Epithelial cell of proximal tubule (primary cell): ENCODE measurements at regions not wholly inside any gene's neighbourhood (a gene's known extent, or its start where the extent isn't known, plus 50 kb on each side); places are given as distances from the start of the nearest gene placed in this dataset.

ENCODE experiments used
- DNase-seq: peaks from one replicate; pipeline ENCODE4 v3.0.0-alpha.2; 2011; ENCODE audit warnings: low read depth
- H3K4me3 ChIP-seq: 2 replicates; pipeline ENCODE4 v1.5.1; 2011; ENCODE audit warnings: low read depth, mild to moderate bottlenecking, low read length
- CTCF ChIP-seq: conservative IDR thresholded peaks from 2 replicates; pipeline ENCODE4 v1.5.1; 2012; ENCODE audit warnings: low read depth, mild to moderate bottlenecking, low read length

DNA sequence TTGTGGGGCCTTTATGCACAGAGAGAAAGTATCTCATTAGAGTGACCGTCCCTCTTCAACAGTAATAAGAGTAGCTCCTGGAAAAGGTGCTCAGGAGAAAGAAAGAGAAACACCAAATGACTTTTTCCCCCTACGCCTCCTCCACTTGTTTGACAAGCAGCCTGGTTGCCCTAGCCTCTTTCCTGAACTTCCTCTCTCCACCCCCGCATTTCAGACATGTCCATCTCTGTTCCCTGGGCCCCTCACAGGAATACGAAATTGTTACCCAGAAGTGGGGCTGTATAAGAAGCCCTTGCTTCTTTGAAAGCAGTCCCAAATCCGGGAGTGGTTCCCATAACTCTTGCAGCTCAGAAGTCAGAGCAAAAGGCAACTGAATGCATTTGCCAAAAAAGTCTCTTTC, 119.6 kb upstream of the ADO start:
- no peak for TF ChIP-seq CTCF
- no peak overlapping the region for H3K4me3 ChIP-seq
- no peak for DNase-seq

DNA sequence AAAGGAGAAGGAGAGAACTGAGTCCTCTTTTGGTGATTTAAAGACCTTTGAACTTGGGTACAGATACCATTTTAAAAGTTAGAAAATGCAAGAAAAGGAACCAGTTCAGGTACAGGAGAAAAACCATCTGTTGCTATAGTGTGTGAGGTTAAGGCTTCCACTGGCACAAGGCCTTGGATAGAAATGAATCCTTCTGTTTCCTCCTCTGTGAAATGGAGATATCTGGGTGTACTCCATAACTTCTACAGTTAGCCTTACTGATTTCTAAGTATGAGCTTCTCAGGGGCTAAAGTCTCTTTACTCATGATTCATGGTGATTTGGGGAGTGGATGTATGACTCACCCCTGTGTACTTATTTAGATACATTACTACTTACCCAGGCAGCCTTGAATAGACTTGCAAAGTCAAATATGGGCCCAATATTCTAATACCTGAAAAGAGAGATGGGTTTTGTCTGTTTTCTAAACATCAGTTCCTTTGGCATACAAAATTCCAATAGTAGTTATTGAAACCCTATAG, 117.2 kb upstream of the ADO start:
- DNase-seq: no peak
- H3K4me3 ChIP-seq: no peak overlapping the region
- TF ChIP-seq CTCF: no peak

DNA sequence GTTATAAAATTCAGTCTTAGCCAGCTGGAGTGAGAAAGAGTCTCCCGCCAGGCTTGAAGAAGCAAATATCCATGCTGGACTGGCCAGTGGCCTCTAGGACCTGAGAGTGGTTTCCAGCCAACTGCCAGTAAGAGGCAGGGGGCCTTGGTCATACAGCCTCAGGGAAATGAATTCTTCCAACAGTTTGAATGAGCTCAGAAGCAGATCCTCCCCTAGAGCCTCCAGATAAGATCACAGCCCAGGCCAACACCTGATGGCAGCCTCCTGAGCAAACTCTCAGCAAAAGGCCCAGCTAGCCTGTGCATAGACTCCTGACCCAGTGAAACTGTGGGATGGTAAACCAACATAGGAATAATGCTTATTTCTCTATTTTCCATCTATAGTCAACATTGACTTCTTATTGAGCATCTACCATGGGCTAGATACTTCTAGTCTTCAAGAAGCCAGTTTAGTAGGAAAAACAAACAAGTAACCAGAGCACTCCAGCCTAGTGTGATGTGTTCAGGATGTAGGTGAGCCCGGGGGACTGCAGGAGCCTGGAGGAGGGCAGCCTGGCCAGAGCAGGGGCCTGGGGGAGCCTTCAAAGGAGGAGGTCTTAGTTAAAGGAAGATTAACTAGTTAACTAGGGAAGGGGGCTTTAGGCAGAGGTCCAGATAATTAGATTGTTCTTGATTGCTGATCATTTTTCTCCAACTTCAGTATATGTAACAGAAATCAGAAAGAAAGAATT, 115.4 kb upstream of the ADO start:
- TF ChIP-seq CTCF: no peak
- no peak for DNase-seq
- H3K4me3 ChIP-seq: no peak overlapping the region

DNA sequence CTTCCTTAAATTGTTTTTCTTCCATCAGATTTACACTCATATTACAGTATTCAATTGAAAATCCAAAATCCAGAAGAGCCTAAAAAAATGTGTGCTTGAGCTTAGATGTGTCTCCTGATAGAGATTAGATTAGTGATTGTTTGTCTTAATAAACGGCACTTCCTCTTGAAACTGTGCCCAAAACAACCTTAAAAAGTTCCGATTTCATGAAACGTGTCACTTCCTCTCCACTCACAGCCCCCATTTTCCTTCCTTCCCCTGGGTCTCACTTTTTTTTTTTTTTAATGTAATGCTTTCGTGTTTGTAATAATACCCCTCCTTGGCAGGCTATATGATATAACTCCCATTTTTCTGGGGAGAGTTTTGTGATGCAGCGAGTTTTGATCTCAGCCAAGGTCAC, 114.8 kb upstream of the ADO start:
- no peak for TF ChIP-seq CTCF
- no peak for DNase-seq
- H3K4me3 ChIP-seq: no peak overlapping the region

DNA sequence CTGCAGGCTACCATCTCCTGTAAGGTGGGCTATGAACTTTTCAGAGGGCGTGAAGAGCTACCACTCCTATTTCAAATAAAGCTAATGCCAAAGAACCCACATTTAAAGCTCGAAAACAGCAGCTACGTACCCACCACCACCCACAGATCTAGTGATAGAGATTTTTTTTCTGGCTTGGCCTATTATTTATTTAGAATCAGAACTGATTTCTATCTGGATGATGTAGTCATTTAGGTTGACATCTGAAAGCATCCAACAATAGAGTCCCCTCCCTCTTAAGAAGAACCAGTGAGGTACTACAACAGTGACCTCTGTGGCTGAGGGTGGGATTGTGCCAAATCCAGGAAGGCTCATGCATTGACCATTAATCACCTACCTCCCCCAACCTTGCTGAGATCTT, 113.8 kb upstream of the ADO start:
- H3K4me3 ChIP-seq: no peak overlapping the region
- no peak for DNase-seq
- TF ChIP-seq CTCF: no peak

DNA sequence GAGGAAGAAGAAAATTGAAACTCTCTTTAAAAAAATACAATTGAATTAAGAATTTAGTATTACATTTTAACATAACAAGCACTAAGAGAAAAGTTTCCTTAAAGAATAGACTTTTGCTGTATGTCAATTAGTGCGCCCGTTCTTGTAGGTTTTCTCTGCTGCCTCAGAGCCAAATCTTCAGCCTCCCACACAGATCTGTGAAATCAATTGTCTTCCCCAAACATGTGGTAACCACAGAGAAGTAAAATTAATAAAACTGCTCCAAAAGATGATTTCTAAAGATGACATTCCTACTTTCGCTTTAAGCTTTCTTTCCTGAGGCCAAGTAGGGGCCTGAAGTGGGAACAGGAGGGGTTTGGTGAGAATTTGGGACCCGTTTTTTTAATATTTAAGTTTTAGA, 113.2 kb upstream of the ADO start:
- no peak for DNase-seq
- no peak overlapping the region for H3K4me3 ChIP-seq
- TF ChIP-seq CTCF: no peak

GRCh38 chr10:62692085-62692484, 112.4 kb upstream of the ADO start:
- DNase-seq: no peak
- H3K4me3 ChIP-seq: no peak overlapping the region
- TF ChIP-seq CTCF: no peak
